Mesothelial cell of epicardium (in vitro differentiated cells): ENCODE measurements at regions not wholly inside any gene's neighbourhood (a gene's known extent, or its start where the extent isn't known, plus 50 kb on each side); places are given as distances from the start of the nearest gene placed in this dataset.

Source experiments
- DNase-seq, 2 experiments: peaks; one replicate each; pipeline ENCODE4 v3.0.0; 2021; ENCODE audit warnings: low spot score in 2 of 2; ENCODE audit not compliant: unreplicated experiment in 2 of 2
- H3K27ac Mint-ChIP-seq: 2 replicates; pipeline ENCODE4 v1.8.0; 2021; ENCODE audit warnings: mixed read lengths
- H3K27me3 Mint-ChIP-seq: 2 replicates; pipeline ENCODE4 v1.8.0; 2021; ENCODE audit warnings: low read depth, mixed read lengths
- H3K36me3 Mint-ChIP-seq: 2 replicates; pipeline ENCODE4 v1.8.0; 2021; ENCODE audit warnings: mixed read lengths
- H3K4me1 Mint-ChIP-seq: 2 replicates; pipeline ENCODE4 v1.8.0; 2021; ENCODE audit warnings: mixed read lengths
- H3K4me3 Mint-ChIP-seq: 2 replicates; pipeline ENCODE4 v1.8.0; 2021; ENCODE audit warnings: mild to moderate bottlenecking, moderate library complexity, mixed read lengths
- H3K9me3 Mint-ChIP-seq: 2 replicates; pipeline ENCODE4 v1.8.0; 2021; ENCODE audit warnings: mixed read lengths
- TF ChIP-seq, protein P1 (sequence below): fragments of 200-600 bp; sonication (generic); IDR thresholded peaks from one replicate; pipeline ENCODE4 v1.5.0; 2021; ENCODE audit warnings: antibody characterized with exemption; ENCODE audit not compliant: unreplicated experiment

DNA sequence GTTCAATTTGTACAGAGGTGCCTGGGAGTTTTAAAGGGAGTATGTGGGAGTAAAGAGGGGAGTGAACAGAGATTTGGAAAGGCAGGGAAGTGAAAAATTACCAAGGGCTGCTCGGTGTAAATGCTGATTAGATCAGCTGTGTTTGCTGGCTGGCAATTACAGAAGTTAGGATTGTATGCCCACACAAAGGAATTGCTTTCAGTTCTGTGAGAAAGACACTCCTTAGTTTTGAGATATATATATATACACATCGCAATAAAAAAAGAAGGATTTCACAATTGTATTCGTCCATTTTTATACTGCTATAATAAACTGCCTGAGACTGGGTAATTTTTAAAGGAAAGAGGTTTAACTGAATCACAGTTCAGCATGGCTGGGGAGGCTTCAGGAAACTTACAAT lies 196.3 kb downstream of the SLITRK5 start:
- no peak overlapping the region for H3K4me3 Mint-ChIP-seq
- H3K27me3 Mint-ChIP-seq: no peaks in the 10 kb centered on the region
- TF ChIP-seq, protein P1, sequence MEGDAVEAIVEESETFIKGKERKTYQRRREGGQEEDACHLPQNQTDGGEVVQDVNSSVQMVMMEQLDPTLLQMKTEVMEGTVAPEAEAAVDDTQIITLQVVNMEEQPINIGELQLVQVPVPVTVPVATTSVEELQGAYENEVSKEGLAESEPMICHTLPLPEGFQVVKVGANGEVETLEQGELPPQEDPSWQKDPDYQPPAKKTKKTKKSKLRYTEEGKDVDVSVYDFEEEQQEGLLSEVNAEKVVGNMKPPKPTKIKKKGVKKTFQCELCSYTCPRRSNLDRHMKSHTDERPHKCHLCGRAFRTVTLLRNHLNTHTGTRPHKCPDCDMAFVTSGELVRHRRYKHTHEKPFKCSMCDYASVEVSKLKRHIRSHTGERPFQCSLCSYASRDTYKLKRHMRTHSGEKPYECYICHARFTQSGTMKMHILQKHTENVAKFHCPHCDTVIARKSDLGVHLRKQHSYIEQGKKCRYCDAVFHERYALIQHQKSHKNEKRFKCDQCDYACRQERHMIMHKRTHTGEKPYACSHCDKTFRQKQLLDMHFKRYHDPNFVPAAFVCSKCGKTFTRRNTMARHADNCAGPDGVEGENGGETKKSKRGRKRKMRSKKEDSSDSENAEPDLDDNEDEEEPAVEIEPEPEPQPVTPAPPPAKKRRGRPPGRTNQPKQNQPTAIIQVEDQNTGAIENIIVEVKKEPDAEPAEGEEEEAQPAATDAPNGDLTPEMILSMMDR: no peak
- no peaks in the 10 kb centered on the region for H3K4me1 Mint-ChIP-seq
- DNase-seq: no peak
- no peak overlapping the region for H3K27ac Mint-ChIP-seq
- H3K9me3 Mint-ChIP-seq: no peaks in the 10 kb centered on the region
- no peaks in the 10 kb centered on the region for H3K36me3 Mint-ChIP-seq

DNA sequence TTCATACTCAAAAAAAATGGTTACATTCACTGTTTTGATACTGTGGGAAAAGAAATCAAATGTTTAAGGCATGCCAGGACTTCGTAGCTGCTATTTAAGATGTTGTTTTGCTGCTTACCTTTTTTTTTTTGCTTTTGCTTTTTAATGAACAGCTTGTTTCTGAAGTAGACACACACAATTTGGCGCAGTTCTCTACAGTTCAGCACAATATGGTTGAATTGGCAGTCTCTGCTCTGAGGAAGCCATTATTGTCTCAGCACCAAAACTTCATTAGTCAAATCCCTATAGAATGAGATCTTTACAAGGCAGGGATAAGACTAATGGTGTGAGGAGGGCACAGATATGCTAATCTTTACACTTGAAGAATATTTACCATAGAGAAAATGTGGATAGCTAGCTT lies 197.6 kb downstream of the SLITRK5 start:
- DNase-seq: no peak
- Mint-ChIP-seq H3K4me1 (no peaks in the 10 kb centered on the region), H3K27me3 (no peaks in the 10 kb centered on the region), H3K4me3 (no peak overlapping the region), H3K27ac (no peak overlapping the region), H3K9me3 (no peaks in the 10 kb centered on the region), H3K36me3 (no peaks in the 10 kb centered on the region)
- TF ChIP-seq, protein P1: no peak

DNA sequence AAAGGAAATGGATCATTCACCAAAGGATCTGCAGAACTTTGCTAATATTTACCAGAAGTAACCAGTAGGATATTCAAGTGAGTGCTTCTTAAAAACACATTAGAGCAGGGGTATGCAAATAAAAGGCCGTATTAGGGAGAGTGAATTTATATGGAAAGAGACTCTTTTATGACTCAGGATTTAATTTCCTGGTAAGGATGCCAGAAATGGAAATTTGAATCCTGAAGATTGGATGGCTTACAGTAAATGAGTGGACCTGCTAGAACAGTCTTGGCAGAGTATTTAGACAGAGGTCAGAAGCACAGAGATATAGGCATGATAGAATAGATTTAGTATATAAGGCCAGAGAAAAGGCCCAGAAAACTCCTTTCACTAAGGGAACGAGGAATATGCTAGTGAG lies 201.6 kb downstream of the SLITRK5 start:
- TF ChIP-seq, protein P1: no peak
- H3K27ac Mint-ChIP-seq: no peak overlapping the region
- DNase-seq: no peak
- H3K4me1 Mint-ChIP-seq: no peaks in the 10 kb centered on the region
- peaks cover 3% of the 10 kb centered on the region for H3K9me3 Mint-ChIP-seq
- no peaks in the 10 kb centered on the region for H3K36me3 Mint-ChIP-seq
- no peaks in the 10 kb centered on the region for H3K27me3 Mint-ChIP-seq
- H3K4me3 Mint-ChIP-seq: no peak overlapping the region

DNA sequence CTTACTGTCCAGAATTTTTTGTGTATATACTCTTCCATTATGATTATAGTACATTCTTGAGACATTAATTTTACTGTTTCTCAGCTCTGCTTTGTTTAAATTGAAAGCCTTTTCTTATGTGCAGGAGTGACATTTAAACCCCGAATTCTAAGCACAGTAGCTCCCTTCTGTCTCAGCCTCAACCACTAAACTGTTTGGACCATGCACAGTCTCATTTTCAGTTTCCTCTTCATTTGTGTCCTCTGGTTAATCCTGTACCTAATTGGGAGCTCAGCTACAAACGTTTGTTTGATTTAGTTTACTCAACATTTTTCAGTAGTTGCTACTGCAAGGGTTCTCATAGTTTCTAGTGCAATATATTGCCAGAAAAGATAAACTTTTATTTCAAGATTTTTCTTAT lies 206.3 kb downstream of the SLITRK5 start:
- no peak overlapping the region for H3K27ac Mint-ChIP-seq
- no peaks in the 10 kb centered on the region for H3K27me3 Mint-ChIP-seq
- no peaks in the 10 kb centered on the region for H3K4me1 Mint-ChIP-seq
- no peaks in the 10 kb centered on the region for H3K36me3 Mint-ChIP-seq
- peaks cover 3% of the 10 kb centered on the region for H3K9me3 Mint-ChIP-seq
- DNase-seq: no peak
- H3K4me3 Mint-ChIP-seq: no peak overlapping the region
- TF ChIP-seq, protein P1: no peak

DNA sequence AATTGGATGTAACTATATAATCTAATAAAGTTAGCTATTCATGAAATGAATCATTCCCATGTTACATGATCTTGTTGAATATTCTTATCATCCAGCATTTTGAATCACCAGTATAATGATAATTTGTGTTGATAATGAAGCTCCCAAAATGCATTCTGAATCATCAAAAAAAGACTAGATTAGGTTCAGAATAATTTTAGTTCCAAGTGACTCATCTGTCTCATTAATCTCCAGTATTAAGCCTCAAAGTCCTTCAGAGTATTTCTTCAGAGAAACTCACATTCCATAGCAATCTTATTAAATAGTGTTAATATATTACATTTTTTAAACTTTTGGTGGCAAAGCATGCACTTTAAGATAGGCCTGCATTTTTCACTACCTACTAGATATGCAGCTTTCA lies 207.5 kb downstream of the SLITRK5 start:
- no peak for DNase-seq
- no peaks in the 10 kb centered on the region for H3K4me1 Mint-ChIP-seq
- H3K27ac Mint-ChIP-seq: no peak overlapping the region
- H3K27me3 Mint-ChIP-seq: no peaks in the 10 kb centered on the region
- TF ChIP-seq, protein P1: no peak
- H3K9me3 Mint-ChIP-seq: peaks cover 3% of the 10 kb centered on the region
- no peak overlapping the region for H3K4me3 Mint-ChIP-seq
- no peaks in the 10 kb centered on the region for H3K36me3 Mint-ChIP-seq

DNA sequence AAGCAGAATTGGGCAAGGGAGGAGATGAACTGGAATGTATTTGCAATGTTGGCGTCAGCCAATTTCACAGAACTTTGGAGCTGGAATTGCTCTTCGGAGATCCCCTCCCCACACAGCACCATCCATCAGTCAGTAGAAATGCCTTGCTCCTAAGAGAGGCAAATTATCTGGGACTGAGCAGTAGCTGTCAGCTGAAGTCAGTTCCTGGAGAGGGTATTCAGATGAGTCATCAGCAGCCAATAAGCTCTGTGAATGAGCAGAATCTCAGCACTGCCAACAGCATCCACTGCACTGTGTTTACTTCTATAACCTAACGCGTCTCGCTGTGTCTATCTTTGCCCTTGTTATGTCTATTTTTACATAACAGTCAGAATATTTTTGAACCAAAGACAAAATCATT lies 213.7 kb downstream of the SLITRK5 start:
- Mint-ChIP-seq H3K4me1 (peaks cover 3% of the 10 kb centered on the region), H3K27ac (no peak overlapping the region), H3K9me3 (no peaks in the 10 kb centered on the region), H3K4me3 (no peak overlapping the region), H3K36me3 (no peaks in the 10 kb centered on the region), H3K27me3 (no peaks in the 10 kb centered on the region)
- TF ChIP-seq, protein P1: no peak
- DNase-seq: no peak
